Neural crest cell (in vitro differentiated cells): ENCODE measurements at regions not wholly inside any gene's neighbourhood (a gene's known extent, or its start where the extent isn't known, plus 50 kb on each side); places are given as distances from the start of the nearest gene placed in this dataset.

Experiments used
- DNase-seq: peaks from one replicate; pipeline ENCODE4 v3.0.0; 2021; ENCODE audit warnings: low read depth, mixed read lengths, low spot score
- H3K27ac Mint-ChIP-seq: one replicate; pipeline ENCODE4 v1.8.0; 2021; ENCODE audit warnings: mild to moderate bottlenecking, mixed read lengths; ENCODE audit not compliant: unreplicated experiment
- H3K27me3 Mint-ChIP-seq: 2 replicates; pipeline ENCODE4 v1.8.0; 2021; ENCODE audit warnings: low read depth, mild to moderate bottlenecking, mixed read lengths
- H3K36me3 Mint-ChIP-seq: 2 replicates; pipeline ENCODE4 v1.8.0; 2021; ENCODE audit warnings: low read depth, mild to moderate bottlenecking, mixed read lengths
- H3K4me1 Mint-ChIP-seq: 2 replicates; pipeline ENCODE4 v1.8.0; 2021; ENCODE audit warnings: mixed read lengths
- H3K4me3 Mint-ChIP-seq: one replicate; pipeline ENCODE4 v1.8.0; 2021; ENCODE audit warnings: mild to moderate bottlenecking, mixed read lengths
- H3K9me3 Mint-ChIP-seq: 2 replicates; pipeline ENCODE4 v1.8.0; 2021; ENCODE audit warnings: mixed read lengths
- TF ChIP-seq, protein P1 (sequence below): fragments of 200-600 bp; sonication (generic); conservative IDR thresholded peaks from 2 replicates; pipeline ENCODE4 v1.5.0; 2021; ENCODE audit warnings: antibody characterized with exemption, mild to moderate bottlenecking

DNA sequence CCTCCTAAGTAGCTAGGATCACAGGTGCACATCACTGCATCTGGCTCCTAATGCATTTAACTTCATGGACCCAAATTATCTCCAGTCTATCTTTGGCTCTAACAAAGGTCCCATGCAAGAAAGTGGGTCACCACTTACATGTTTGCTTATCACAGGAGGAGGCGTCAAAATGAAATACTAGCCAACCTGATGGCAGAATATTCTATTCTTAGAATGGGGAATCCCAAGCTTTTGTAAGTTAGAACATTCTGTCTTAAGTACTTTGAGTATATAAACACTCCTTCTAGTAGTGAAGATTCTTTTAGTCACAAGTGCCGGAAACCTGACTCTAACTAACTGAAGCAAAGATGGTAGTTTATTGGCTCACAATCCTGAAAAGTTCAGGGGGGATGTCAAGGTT is 72.0 kb upstream of the ADAMTS9 start:
- TF ChIP-seq, protein P1, sequence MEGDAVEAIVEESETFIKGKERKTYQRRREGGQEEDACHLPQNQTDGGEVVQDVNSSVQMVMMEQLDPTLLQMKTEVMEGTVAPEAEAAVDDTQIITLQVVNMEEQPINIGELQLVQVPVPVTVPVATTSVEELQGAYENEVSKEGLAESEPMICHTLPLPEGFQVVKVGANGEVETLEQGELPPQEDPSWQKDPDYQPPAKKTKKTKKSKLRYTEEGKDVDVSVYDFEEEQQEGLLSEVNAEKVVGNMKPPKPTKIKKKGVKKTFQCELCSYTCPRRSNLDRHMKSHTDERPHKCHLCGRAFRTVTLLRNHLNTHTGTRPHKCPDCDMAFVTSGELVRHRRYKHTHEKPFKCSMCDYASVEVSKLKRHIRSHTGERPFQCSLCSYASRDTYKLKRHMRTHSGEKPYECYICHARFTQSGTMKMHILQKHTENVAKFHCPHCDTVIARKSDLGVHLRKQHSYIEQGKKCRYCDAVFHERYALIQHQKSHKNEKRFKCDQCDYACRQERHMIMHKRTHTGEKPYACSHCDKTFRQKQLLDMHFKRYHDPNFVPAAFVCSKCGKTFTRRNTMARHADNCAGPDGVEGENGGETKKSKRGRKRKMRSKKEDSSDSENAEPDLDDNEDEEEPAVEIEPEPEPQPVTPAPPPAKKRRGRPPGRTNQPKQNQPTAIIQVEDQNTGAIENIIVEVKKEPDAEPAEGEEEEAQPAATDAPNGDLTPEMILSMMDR: no peak
- Mint-ChIP-seq H3K36me3 (no peaks in the 10 kb centered on the region), H3K27me3 (no peaks in the 10 kb centered on the region), H3K4me3 (no peak overlapping the region), H3K9me3 (no peaks in the 10 kb centered on the region), H3K4me1 (peaks cover 4% of the 10 kb centered on the region), H3K27ac (no peak overlapping the region)
- DNase-seq: no peak

DNA sequence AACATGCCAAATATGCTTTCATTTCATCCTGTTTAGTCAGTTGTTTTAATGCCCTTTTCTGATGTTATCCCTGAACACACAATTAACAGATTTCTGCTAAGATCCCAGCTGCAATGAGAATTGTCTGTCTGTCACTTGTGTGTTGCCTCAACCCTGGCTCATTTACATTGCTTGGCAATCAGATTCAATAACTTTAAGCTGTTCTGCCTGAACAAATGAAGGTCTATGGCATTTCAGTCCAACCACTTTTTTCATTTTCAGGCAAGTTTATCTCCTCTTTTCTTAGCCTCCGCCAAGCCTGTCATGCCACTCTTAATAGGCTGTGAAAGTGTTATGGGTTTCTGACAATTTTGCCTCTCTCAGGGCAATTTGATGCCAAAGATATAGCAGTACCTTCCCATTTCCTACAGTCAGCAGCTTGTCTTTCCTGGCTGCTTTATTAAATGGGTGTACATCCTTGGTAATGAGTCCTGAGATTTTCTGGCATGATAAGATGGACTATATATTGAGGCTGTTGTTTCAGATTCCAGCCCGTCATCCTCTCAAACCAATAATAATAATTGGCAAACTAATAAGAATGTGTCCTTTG is 68.7 kb upstream of the ADAMTS9 start:
- TF ChIP-seq, protein P1: no peak
- H3K27me3 Mint-ChIP-seq: no peaks in the 10 kb centered on the region
- no peaks in the 10 kb centered on the region for H3K36me3 Mint-ChIP-seq
- H3K27ac Mint-ChIP-seq: no peak overlapping the region
- no peak for DNase-seq
- H3K9me3 Mint-ChIP-seq: peaks cover 3% of the 10 kb centered on the region
- no peak overlapping the region for H3K4me3 Mint-ChIP-seq
- peaks cover 1% of the 10 kb centered on the region for H3K4me1 Mint-ChIP-seq

DNA sequence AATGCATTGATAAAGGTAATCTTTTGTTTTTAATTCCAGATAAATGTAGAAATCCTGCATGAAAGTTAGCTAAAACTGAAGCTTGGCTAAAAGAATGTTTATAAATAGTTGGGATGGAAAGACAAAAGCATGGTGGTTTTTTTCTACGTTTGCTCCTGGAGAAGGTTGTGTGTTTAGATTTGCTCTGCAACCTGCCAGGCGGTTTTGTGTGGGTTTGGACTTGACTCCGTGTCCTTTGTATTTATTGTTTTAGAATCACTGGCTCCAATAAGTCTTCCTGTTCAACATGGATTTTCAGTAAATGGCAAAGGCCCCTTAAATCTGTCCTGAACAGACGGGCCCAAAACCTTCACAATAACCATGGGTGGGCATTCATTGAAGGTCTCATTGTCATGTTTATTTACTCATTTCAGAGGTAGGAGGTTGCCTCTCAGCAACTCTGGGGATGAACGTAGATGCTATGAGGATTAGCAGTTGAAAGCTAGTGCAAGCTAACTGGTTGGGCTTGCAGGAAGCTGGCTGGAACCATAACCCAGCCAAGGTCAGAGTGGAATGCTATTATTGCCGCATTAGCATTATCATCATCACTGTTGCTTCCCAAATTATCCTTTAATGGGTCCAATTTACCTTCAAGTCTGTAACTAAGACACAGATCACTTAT is 60.6 kb upstream of the ADAMTS9 start:
- no peak for DNase-seq
- Mint-ChIP-seq H3K27ac (no peak overlapping the region), H3K4me1 (peaks cover 6% of the 10 kb centered on the region), H3K27me3 (no peaks in the 10 kb centered on the region), H3K36me3 (no peaks in the 10 kb centered on the region), H3K9me3 (peaks cover 3% of the 10 kb centered on the region), H3K4me3 (no peak overlapping the region)
- TF ChIP-seq, protein P1: no peak

DNA sequence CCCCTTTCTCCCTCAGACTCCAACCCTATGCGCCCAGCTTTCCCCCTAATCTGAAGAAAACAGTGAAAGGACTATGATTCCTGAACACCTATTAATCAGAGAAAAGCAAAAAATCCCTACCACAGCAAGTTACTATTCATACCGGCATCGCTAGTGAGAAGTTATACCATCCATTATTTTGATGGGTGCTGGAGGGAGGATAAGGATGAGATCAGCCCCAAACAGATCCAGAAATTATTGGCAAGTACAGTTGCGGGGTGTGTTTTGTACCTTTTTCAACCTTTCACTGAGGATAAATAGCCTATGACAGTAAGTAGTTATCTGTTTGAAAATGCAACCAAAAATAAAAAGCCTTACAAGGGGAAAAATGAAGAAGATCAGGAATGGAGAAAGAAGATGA is 59.9 kb upstream of the ADAMTS9 start:
- TF ChIP-seq, protein P1: no peak
- Mint-ChIP-seq H3K4me3 (no peak overlapping the region), H3K4me1 (peaks cover 6% of the 10 kb centered on the region), H3K36me3 (no peaks in the 10 kb centered on the region), H3K9me3 (peaks cover 3% of the 10 kb centered on the region), H3K27me3 (no peaks in the 10 kb centered on the region), H3K27ac (no peak overlapping the region)
- DNase-seq: no peak

DNA sequence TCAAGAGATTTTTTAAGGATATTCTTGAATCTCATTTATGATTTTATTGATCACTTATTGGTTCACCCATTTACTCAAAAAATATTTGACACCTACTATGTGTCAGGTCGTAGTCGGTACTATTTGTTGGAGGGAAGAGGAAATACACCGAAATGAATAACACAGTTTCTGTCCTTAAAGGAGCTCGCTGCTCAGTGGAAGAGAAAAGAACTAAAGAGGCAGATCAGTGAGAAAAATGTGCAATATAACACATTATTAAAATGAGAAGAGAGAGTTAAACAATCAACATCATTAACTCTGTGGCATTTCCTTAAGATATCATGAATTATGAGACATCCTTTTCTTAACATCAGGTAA is 56.1 kb upstream of the ADAMTS9 start:
- Mint-ChIP-seq H3K36me3 (no peaks in the 10 kb centered on the region), H3K27ac (no peak overlapping the region), H3K27me3 (no peaks in the 10 kb centered on the region), H3K4me3 (no peak overlapping the region), H3K9me3 (no peaks in the 10 kb centered on the region), H3K4me1 (peaks cover 17% of the 10 kb centered on the region)
- DNase-seq: no peak
- TF ChIP-seq, protein P1: no peak
